ENCODE measurements at regions not wholly inside any gene's neighbourhood (a gene's known extent, or its start where the extent isn't known, plus 50 kb on each side); places are given as distances from the start of the nearest gene placed in this dataset.
"Not testable (repeated sequence)": the region's sequence is repeated elsewhere in the genome, so short reads cannot be mapped to it uniquely, and the experiment has no call there.

DNA sequence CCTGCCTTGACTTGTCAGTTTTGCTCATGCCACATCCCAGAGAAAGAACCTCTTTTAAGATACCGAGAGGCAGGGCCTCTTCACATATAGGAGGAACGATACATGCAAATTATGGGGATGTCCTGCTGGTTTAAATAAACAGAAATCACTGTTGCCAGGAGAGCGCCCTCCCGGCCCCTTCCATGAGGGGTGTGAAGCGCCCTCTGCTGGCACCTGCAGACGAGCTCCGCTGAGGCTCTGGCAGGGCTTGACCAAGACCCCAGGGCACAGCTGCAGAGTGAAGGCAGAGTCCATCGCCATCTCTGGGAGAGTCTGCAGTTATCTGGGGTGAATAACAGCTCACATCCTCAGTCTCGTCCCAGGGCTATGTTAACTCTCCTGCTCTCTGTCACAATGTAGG lies 468.8 kb downstream of the RPIA start:
- H3K27ac Mint-ChIP-seq; H3K36me3 Mint-ChIP-seq (ENCODE audit: low read depth); DNase-seq; H3K27me3 Mint-ChIP-seq (ENCODE audit: low read depth, poor library complexity); H3K4me3 Mint-ChIP-seq; H3K4me1 Mint-ChIP-seq: not testable (repeated sequence)
- H3K9me3 Mint-ChIP-seq: peaks cover 24% of the 10 kb centered on the region

DNA sequence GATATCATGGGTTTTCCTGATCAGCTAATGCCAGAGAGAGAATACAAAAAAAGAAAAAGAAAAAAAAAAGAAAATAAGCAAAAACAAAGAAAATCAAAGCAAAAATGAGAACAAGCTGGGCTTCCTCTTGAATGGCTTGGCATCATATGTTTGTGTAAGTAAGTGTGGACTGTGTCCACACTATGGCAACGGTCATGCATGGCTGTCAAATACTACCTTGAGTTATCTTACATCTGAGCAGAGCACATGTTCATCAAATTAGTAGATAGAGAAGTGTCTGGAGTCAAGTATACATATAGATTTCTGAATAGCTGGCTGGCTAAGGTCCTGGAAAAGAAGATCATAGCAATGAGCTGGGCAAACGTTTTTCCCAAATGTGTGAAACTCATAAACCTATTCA lies 470.2 kb downstream of the RPIA start:
- not testable (repeated sequence) for H3K4me3 Mint-ChIP-seq; H3K36me3 Mint-ChIP-seq (ENCODE audit: low read depth); H3K27me3 Mint-ChIP-seq (ENCODE audit: low read depth, poor library complexity); H3K27ac Mint-ChIP-seq; H3K4me1 Mint-ChIP-seq; DNase-seq
- peaks cover 21% of the 10 kb centered on the region for H3K9me3 Mint-ChIP-seq

DNA sequence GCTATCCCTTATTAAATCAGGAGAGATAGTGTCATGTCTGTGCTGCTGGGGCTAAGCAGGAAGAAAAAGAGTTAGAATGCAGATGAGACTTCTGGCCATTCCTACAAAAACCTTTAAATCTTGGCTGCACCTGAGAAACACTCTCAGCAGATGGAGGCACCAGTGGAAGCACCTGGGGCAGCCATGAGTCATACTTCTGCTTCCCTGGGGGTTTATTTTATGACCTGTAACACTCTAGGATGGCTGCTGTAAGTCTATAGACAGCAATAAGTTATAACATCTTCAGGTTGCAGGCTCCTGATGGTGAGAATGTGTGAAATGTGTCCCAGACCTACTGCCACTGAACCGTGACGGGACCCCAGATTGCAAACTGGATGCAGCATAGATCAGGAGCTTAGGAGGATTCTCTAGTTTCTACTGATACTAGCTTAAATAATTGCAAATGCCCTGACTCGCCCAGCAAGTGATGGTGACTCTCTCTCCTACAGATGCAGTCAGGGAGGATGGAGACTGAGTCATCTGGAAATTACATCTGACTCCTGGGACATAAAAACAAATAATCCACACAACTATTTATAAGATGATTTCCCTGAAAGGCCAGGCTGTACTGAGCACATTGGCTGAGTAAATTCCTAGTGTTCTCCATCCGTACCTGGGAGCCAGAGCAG lies 479.2 kb downstream of the RPIA start:
- not testable (repeated sequence) for H3K27ac Mint-ChIP-seq; H3K27me3 Mint-ChIP-seq (ENCODE audit: low read depth, poor library complexity); H3K4me3 Mint-ChIP-seq; H3K9me3 Mint-ChIP-seq; DNase-seq; H3K36me3 Mint-ChIP-seq (ENCODE audit: low read depth); H3K4me1 Mint-ChIP-seq

GRCh38 chr2:89171174-89171519 lies 479.7 kb downstream of the RPIA start:
- H3K27ac Mint-ChIP-seq; H3K4me1 Mint-ChIP-seq; DNase-seq; H3K36me3 Mint-ChIP-seq (ENCODE audit: low read depth); H3K27me3 Mint-ChIP-seq (ENCODE audit: low read depth, poor library complexity); H3K4me3 Mint-ChIP-seq; H3K9me3 Mint-ChIP-seq: not testable (repeated sequence)

DNA sequence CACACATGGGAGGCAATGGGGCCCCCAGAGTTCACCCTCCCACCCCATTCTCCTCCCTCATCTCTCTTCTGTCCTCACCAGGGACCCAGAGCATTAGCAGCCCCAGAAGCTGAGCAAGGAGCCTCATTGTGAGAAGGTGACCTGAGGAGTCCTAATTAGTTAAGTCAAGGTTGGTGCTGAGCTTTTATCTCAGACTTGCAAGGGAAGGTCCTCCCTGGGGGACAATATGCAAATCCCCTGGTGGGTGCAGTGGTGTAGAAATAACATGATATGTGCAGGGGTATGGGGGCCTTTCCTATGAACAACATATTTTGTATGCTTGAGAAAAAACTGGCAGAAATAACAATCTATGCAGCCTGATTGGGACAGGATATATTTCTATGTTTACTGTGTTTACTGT lies 485.5 kb downstream of the RPIA start:
- H3K27ac Mint-ChIP-seq; H3K4me1 Mint-ChIP-seq; DNase-seq; H3K27me3 Mint-ChIP-seq (ENCODE audit: low read depth, poor library complexity); H3K4me3 Mint-ChIP-seq; H3K36me3 Mint-ChIP-seq (ENCODE audit: low read depth): not testable (repeated sequence)
- H3K9me3 Mint-ChIP-seq: peaks cover 29% of the 10 kb centered on the region

GRCh38 chr2:89182221-89182620 lies 490.7 kb downstream of the RPIA start:
- peaks cover 41% of the 10 kb centered on the region for H3K9me3 Mint-ChIP-seq
- not testable (repeated sequence) for H3K36me3 Mint-ChIP-seq (ENCODE audit: low read depth); H3K27ac Mint-ChIP-seq; H3K4me1 Mint-ChIP-seq; H3K27me3 Mint-ChIP-seq (ENCODE audit: low read depth, poor library complexity); H3K4me3 Mint-ChIP-seq; DNase-seq

- H3K4me3 Mint-ChIP-seq; H3K27ac Mint-ChIP-seq; H3K36me3 Mint-ChIP-seq (ENCODE audit: low read depth); H3K27me3 Mint-ChIP-seq (ENCODE audit: low read depth, poor library complexity); H3K4me1 Mint-ChIP-seq; DNase-seq: not testable (repeated sequence)
- H3K9me3 Mint-ChIP-seq: peaks cover 36% of the 10 kb centered on the region
Observed at GRCh38 chr2:89184746-89185145, 493.3 kb downstream of the RPIA start.

DNA sequence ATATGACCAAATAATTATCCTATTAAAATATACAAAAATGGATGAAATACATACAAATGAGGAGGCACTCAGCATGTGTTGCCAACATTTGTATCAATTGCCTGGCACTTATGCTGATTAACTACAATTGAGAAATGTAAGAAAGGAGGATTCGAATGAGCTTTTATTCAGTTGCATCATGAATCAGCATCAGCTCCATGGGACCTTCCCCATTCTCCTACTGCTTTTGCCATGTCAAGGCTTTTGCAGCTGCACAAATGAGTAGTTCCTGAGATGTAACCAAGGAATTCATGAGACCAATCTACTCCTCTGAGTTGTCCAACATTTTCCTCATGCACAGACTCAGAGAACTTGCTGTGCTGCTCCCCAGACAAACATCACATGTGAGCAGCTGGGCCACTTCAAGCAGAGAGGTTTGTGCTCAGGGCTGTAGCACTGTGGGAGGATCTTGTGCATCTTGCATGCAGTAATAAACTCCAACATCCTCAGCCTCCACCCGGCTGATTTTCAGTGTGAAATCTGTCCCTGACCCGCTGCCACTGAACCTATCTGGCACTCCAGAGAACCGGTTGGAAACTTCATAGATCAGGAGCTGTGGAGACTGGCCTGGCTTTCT lies 504.3 kb downstream of the RPIA start:
- H3K27ac Mint-ChIP-seq; H3K4me1 Mint-ChIP-seq; H3K36me3 Mint-ChIP-seq (ENCODE audit: low read depth); H3K27me3 Mint-ChIP-seq (ENCODE audit: low read depth, poor library complexity); H3K4me3 Mint-ChIP-seq; DNase-seq: not testable (repeated sequence)
- peaks cover 58% of the 10 kb centered on the region for H3K9me3 Mint-ChIP-seq

GRCh38 chr2:89196719-89197118 lies 505.2 kb downstream of the RPIA start:
- not testable (repeated sequence) for H3K27ac Mint-ChIP-seq; H3K27me3 Mint-ChIP-seq (ENCODE audit: low read depth, poor library complexity); H3K4me1 Mint-ChIP-seq; DNase-seq; H3K4me3 Mint-ChIP-seq; H3K36me3 Mint-ChIP-seq (ENCODE audit: low read depth)
- H3K9me3 Mint-ChIP-seq: peaks cover 55% of the 10 kb centered on the region

- H3K36me3 Mint-ChIP-seq (ENCODE audit: low read depth); H3K27me3 Mint-ChIP-seq (ENCODE audit: low read depth, poor library complexity); DNase-seq; H3K27ac Mint-ChIP-seq; H3K4me3 Mint-ChIP-seq; H3K4me1 Mint-ChIP-seq: not testable (repeated sequence)
- peaks cover 54% of the 10 kb centered on the region for H3K9me3 Mint-ChIP-seq
Observed at GRCh38 chr2:89198026-89198425, 506.6 kb downstream of the RPIA start.

DNA sequence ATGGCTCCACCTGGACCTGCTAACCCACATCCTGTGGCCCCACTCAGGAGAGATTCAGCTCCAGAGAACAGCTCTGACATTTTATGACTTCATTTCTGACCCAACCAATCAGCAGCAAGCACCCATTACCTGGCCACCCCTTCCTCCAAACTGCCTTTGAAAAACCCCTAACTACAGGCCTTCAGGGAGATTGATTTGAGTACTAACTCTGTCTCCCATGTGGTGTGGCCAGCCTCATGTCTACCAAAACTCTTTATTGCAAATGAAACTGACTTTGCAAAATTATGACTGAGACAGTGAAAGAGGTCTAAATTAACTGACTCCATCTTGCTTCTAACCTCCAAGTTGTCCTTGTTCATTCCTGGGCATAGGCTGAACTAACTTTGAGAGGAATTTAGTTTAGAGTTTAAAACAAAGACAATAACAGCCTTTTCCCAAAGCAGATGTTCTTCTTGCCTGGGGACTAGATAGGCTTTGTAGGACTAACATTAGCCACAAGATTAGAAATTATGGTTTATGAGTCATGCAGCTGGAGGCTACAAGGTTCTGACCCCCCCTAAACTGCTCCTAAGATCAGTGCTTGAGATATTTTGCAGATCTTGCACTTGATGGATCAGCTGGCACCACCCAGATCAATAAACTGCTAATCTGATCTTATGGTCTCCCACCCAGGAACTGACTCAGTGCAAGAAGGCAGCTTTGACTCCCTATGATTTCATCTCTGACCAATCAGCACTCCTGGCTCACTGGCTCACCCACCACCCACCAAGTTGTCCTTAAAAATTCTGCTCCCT lies 508.2 kb downstream of the RPIA start:
- not testable (repeated sequence) for DNase-seq; H3K36me3 Mint-ChIP-seq (ENCODE audit: low read depth); H3K27me3 Mint-ChIP-seq (ENCODE audit: low read depth, poor library complexity); H3K27ac Mint-ChIP-seq; H3K4me3 Mint-ChIP-seq; H3K4me1 Mint-ChIP-seq
- peaks cover 52% of the 10 kb centered on the region for H3K9me3 Mint-ChIP-seq

DNA sequence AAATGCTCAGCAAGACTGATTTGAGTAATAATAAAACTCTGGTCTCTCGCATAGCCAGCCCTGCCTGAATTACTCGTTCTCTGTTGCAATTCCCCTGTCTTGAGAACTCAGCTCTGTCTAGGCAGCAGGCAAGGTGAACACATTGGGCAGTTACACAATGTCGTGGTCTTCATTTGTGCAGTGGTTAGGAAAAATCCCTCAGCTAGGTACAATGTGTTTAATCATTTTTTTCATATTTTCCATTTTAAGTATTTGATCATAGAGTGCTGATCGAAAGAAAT lies 508.7 kb downstream of the RPIA start:
- not testable (repeated sequence) for H3K27me3 Mint-ChIP-seq (ENCODE audit: low read depth, poor library complexity); H3K27ac Mint-ChIP-seq; H3K4me3 Mint-ChIP-seq; H3K36me3 Mint-ChIP-seq (ENCODE audit: low read depth); DNase-seq; H3K4me1 Mint-ChIP-seq
- peaks cover 50% of the 10 kb centered on the region for H3K9me3 Mint-ChIP-seq

GRCh38 chr2:89202518-89202917 lies 511.0 kb downstream of the RPIA start:
- H3K4me1 Mint-ChIP-seq; H3K27me3 Mint-ChIP-seq (ENCODE audit: low read depth, poor library complexity); H3K4me3 Mint-ChIP-seq; DNase-seq; H3K27ac Mint-ChIP-seq; H3K36me3 Mint-ChIP-seq (ENCODE audit: low read depth): not testable (repeated sequence)
- H3K9me3 Mint-ChIP-seq: peaks cover 47% of the 10 kb centered on the region

DNA sequence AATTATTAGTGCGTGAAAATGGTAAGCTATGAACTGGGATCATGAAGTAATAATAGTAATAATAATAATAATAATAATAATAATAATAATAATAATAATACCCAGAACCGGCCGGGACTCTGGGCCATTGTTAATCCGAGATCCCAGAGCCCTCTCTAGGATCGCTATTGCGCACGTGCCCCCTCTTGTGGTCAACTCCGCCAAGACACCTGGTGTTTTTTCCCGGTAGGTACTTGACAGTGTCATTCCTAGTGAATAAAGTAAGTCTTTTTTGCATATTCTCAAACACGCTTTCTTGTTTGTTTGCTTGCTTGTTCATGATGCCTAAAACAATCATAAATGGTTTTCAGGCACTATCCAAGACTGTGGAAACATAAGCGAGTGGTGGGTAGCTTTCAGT lies 513.7 kb downstream of the RPIA start:
- not testable (repeated sequence) for H3K27ac Mint-ChIP-seq; H3K4me1 Mint-ChIP-seq; H3K27me3 Mint-ChIP-seq (ENCODE audit: low read depth, poor library complexity); H3K36me3 Mint-ChIP-seq (ENCODE audit: low read depth); H3K4me3 Mint-ChIP-seq
- H3K9me3 Mint-ChIP-seq: peaks cover 34% of the 10 kb centered on the region
- DNase-seq: peak; percentile 1
